Liver (tissue), 3 donors: ENCODE measurements at regions not wholly inside any gene's neighbourhood (a gene's known extent, or its start where the extent isn't known, plus 50 kb on each side); places are given as distances from the start of the nearest gene placed in this dataset.

Experiments used
- EGR1 ChIP-seq, 2 donors: IDR thresholded peaks; 2 replicates each; pipeline ENCODE4 v1.6.1; 2016 to 2018; ENCODE audit warnings: antibody characterized with exemption in 2 of 2, low read depth in 2 of 2
- FOXA1 ChIP-seq: IDR thresholded peaks from 2 replicates; pipeline ENCODE4 v1.6.1; 2016; ENCODE audit warnings: antibody characterized with exemption
- JUND ChIP-seq, 2 donors: IDR thresholded peaks; 2 replicates each; pipeline ENCODE4 v1.6.1; 2016; ENCODE audit warnings: antibody characterized with exemption in 2 of 2
- RAD21 ChIP-seq, 2 donors: IDR thresholded peaks; 2 replicates each; pipeline ENCODE4 v1.6.1; 2016; ENCODE audit warnings: antibody characterized with exemption in 2 of 2, mild to moderate bottlenecking in 2 of 2
- RXRA ChIP-seq, 2 donors: IDR thresholded peaks; 2 replicates each; pipeline ENCODE4 v1.6.1; 2017 to 2018; ENCODE audit warnings: antibody characterized with exemption in 2 of 2, mild to moderate bottlenecking in 1 of 2
- SP1 ChIP-seq: IDR thresholded peaks from 2 replicates; pipeline ENCODE4 v1.6.1; 2018; ENCODE audit warnings: antibody characterized with exemption, mild to moderate bottlenecking
- TAF1 ChIP-seq: conservative IDR thresholded peaks from 2 replicates; pipeline ENCODE4 v1.6.1; 2016; ENCODE audit warnings: antibody characterized with exemption, mild to moderate bottlenecking
- YY1 ChIP-seq: IDR thresholded peaks from 2 replicates; pipeline ENCODE4 v1.6.1; 2016; ENCODE audit warnings: antibody characterized with exemption, mild to moderate bottlenecking
- TF ChIP-seq, protein P1 (sequence below): fragments of 150-350 bp; IDR thresholded peaks from 2 replicates; pipeline ENCODE4 v1.5.1; 2017; ENCODE audit warnings: improper control_type of control experiment, low read depth, low read length; ENCODE audit not compliant: missing input control
- TF ChIP-seq, protein P2 (sequence below): IDR thresholded peaks from 2 replicates; pipeline ENCODE4 v1.6.1; 2016; ENCODE audit warnings: antibody characterized with exemption, mild to moderate bottlenecking
- TF ChIP-seq, protein P3 (sequence below): IDR thresholded peaks from 2 replicates; pipeline ENCODE4 v1.6.1; 2016; ENCODE audit warnings: antibody characterized with exemption
- TF ChIP-seq, protein P4 (sequence below): IDR thresholded peaks from 2 replicates; pipeline ENCODE4 v1.6.1; 2016; ENCODE audit warnings: antibody characterized with exemption
- donor health status: healthy.
- donor health status: healthy.

DNA sequence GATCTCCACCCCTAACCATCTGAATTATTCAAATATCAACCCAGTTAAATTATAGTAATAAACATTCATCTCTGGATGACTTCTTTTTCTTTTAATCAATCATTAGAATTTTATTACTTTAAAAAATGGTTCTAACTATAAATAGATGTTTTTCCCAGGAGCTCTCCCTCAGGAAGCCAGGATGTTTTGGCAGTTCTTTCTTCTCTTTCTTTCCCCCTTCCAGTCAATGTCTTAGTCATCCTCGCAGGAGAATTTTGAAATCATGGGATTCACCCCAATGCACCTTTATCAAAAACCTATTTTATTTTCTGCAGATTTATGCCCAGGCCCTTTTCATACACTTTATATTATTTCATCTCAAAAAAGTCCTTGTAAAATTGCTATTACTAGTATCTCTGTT lies 711.6 kb downstream of the CDH11 start:
- TF ChIP-seq, protein P1, sequence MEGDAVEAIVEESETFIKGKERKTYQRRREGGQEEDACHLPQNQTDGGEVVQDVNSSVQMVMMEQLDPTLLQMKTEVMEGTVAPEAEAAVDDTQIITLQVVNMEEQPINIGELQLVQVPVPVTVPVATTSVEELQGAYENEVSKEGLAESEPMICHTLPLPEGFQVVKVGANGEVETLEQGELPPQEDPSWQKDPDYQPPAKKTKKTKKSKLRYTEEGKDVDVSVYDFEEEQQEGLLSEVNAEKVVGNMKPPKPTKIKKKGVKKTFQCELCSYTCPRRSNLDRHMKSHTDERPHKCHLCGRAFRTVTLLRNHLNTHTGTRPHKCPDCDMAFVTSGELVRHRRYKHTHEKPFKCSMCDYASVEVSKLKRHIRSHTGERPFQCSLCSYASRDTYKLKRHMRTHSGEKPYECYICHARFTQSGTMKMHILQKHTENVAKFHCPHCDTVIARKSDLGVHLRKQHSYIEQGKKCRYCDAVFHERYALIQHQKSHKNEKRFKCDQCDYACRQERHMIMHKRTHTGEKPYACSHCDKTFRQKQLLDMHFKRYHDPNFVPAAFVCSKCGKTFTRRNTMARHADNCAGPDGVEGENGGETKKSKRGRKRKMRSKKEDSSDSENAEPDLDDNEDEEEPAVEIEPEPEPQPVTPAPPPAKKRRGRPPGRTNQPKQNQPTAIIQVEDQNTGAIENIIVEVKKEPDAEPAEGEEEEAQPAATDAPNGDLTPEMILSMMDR, result no peak
- no peak for TF ChIP-seq EGR1 (IDR thresholded peaks at IDR 0.05; ENCODE audit: low read depth in 2 of 2)
- TF ChIP-seq, protein P2, sequence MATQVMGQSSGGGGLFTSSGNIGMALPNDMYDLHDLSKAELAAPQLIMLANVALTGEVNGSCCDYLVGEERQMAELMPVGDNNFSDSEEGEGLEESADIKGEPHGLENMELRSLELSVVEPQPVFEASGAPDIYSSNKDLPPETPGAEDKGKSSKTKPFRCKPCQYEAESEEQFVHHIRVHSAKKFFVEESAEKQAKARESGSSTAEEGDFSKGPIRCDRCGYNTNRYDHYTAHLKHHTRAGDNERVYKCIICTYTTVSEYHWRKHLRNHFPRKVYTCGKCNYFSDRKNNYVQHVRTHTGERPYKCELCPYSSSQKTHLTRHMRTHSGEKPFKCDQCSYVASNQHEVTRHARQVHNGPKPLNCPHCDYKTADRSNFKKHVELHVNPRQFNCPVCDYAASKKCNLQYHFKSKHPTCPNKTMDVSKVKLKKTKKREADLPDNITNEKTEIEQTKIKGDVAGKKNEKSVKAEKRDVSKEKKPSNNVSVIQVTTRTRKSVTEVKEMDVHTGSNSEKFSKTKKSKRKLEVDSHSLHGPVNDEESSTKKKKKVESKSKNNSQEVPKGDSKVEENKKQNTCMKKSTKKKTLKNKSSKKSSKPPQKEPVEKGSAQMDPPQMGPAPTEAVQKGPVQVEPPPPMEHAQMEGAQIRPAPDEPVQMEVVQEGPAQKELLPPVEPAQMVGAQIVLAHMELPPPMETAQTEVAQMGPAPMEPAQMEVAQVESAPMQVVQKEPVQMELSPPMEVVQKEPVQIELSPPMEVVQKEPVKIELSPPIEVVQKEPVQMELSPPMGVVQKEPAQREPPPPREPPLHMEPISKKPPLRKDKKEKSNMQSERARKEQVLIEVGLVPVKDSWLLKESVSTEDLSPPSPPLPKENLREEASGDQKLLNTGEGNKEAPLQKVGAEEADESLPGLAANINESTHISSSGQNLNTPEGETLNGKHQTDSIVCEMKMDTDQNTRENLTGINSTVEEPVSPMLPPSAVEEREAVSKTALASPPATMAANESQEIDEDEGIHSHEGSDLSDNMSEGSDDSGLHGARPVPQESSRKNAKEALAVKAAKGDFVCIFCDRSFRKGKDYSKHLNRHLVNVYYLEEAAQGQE, result no peak
- no peak for TF ChIP-seq SP1
- no peak for TF ChIP-seq YY1
- no peak for TF ChIP-seq RAD21 (IDR thresholded peaks at IDR 0.05)
- TF ChIP-seq FOXA1, result no peak
- TF ChIP-seq, protein P3, sequence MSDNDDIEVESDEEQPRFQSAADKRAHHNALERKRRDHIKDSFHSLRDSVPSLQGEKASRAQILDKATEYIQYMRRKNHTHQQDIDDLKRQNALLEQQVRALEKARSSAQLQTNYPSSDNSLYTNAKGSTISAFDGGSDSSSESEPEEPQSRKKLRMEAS, result no peak
- TF ChIP-seq TAF1, result no peak
- TF ChIP-seq, protein P4, sequence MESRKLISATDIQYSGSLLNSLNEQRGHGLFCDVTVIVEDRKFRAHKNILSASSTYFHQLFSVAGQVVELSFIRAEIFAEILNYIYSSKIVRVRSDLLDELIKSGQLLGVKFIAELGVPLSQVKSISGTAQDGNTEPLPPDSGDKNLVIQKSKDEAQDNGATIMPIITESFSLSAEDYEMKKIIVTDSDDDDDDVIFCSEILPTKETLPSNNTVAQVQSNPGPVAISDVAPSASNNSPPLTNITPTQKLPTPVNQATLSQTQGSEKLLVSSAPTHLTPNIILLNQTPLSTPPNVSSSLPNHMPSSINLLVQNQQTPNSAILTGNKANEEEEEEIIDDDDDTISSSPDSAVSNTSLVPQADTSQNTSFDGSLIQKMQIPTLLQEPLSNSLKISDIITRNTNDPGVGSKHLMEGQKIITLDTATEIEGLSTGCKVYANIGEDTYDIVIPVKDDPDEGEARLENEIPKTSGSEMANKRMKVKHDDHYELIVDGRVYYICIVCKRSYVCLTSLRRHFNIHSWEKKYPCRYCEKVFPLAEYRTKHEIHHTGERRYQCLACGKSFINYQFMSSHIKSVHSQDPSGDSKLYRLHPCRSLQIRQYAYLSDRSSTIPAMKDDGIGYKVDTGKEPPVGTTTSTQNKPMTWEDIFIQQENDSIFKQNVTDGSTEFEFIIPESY, result no peak
- no peak for TF ChIP-seq JUND (IDR thresholded peaks at IDR 0.05)
- no peak for TF ChIP-seq RXRA (IDR thresholded peaks at IDR 0.05)
